Endothelial cell of hepatic sinusoid (primary cell): ENCODE measurements at regions not wholly inside any gene's neighbourhood (a gene's known extent, or its start where the extent isn't known, plus 50 kb on each side); places are given as distances from the start of the nearest gene placed in this dataset.

Experiments used
- in situ Hi-C: cut with HindIII; loops from 2 replicates; pipeline ENCODE4 v1.10.0; 2017; ENCODE audit warnings: low sequenced_read_pairs

DNA sequence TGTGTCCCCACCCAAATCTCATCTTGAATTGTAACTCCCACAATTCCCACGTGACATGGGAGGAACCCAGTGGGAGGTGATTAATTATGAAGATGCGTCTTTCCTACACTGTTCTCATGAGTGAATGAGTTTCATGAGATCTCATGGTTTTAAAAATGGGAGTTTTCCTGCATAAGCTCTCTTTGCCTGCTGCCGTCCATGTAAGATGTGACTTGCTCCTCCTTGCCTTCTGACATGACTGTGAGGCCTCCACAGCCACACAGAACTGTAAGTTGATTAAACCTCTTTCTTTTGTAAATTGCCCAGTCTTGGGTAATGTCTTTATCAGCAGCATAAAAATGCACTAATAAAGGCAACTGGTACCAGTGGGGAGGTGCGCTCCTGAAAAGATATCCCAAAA, 67.7 kb upstream of the DRGX start:
- in situ Hi-C loops, result no loop called here

DNA sequence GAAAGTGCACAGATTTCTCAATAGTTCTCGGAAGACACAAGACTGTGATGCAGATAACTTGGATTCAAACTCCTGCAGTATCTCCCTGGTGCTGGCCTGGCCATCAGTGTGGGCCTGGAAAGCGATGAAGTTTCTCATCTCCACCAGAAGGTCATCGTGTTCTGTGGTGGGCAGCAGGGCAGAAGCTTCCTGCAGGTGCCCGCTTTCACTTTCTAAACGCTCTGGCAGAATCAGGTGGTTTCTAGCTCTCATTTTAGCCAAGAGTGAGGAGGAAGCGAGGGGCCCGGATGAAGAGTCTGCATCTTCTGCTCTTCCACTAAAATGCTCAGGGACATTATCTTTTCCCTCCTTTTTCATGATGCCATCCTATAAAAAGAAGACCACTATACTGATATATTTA, 63.0 kb upstream of the DRGX start:
- in situ Hi-C loops, result no loop called here

DNA sequence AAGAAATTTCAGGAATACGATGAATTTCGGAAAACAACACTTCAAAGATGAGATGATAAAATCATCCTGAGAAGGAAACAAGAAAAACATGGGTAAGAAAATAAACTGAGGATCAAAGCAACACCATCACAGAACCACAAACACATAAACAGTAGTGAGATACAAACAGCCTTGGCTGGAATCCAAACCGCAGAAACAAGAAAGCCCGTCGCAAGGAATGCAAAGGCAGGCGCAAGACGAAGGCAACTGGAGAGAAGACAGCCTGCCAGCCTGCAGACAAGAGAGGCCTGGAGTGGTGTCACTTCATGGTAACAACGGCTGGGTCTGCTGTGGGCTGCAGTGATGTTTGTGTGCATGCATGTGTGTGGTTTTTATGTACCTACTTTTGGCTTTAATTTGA, 61.8 kb upstream of the DRGX start:
- in situ Hi-C loops, result no loop called here

DNA sequence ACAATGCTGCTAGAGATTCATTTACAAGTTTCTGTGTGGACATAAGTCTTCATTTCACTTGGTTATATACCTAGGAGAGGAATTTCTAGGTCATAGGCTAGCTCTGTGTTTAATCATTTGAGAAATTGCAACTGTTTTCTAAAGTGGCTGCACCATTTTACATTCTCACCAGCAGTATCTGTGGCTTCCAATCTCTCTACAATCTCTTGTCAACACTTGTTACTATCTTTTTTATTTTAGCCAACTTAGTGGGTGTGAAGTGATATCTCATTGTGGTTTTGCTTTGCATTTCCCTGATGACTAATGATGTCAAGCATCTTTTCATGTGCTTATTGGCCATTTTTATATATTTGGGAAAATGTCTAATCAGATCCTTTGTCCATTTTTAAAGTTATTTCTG, 53.0 kb upstream of the DRGX start:
- in situ Hi-C loops, result loop anchor here (5.0 kb wide), 1 partner anchor 73 kb away; no protein-coding TSS in a partner anchor

DNA sequence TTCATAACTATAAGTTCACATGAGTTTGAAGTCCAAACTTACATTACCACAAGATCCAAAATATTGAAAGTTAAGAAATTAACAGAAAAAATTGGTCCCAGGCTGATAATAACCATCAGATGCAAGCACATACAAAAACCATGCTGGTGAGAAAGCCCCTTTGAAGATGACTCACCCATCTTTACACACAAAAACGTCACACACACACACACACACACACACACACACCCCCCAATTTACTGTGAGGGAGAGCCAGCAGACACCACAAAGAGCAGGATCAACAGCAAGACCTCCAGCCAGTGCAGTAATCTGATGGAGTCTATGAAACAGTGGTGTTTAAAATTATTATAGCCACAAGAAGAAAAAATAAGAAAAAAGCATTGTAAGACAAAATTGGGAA, 50.1 kb upstream of the DRGX start:
- in situ Hi-C loops, result loop anchor here (5.0 kb wide), 1 partner anchor 76 kb away; no protein-coding TSS in a partner anchor
